GM23338 (cell line): ENCODE measurements at regions not wholly inside any gene's neighbourhood (a gene's known extent, or its start where the extent isn't known, plus 50 kb on each side); places are given as distances from the start of the nearest gene placed in this dataset.

ENCODE experiments used
- ATAC-seq: fragments of 200-7000 bp; cut with Tn5 transposase; 3 replicates; pipeline ENCODE4 v1.9.1; 2020
- DNase-seq: peaks from one replicate; pipeline ENCODE4 v3.0.0-alpha.2; 2015; ENCODE audit warnings: low spot score
- H2AFZ ChIP-seq: fragments of 200-600 bp; sonication (generic); 2 replicates; pipeline ENCODE4 v1.8.0; 2016; ENCODE audit warnings: antibody characterized with exemption, mild to moderate bottlenecking, moderate library complexity
- H3F3A ChIP-seq: fragments of 200-600 bp; sonication (generic); replicated peaks from 2 replicates; pipeline ENCODE4 v1.8.0; 2017; ENCODE audit warnings: antibody characterized with exemption, mixed run types, low read depth
- H3K27ac ChIP-seq: fragments of 200-600 bp; sonication (generic); 2 replicates; pipeline ENCODE4 v1.6.1; 2016; ENCODE audit warnings: low read depth
- H3K27me3 ChIP-seq: fragments of 200-600 bp; sonication (generic); 2 replicates; pipeline ENCODE4 v1.8.0; 2016; ENCODE audit warnings: mild to moderate bottlenecking, mixed run types, moderate library complexity; ENCODE audit not compliant: insufficient read depth
- H3K36me3 ChIP-seq: fragments of 200-600 bp; sonication (generic); 2 replicates; pipeline ENCODE4 v1.8.0; 2016; ENCODE audit warnings: mild to moderate bottlenecking; ENCODE audit not compliant: insufficient read depth
- H3K4me1 ChIP-seq: fragments of 200-600 bp; sonication (generic); 2 replicates; pipeline ENCODE4 v1.8.0; 2016; ENCODE audit warnings: mild to moderate bottlenecking, moderate library complexity; ENCODE audit not compliant: insufficient read depth
- H3K4me2 ChIP-seq: fragments of 200-600 bp; sonication (generic); 2 replicates; pipeline ENCODE4 v1.7.1; 2017; ENCODE audit warnings: mixed run types
- H3K4me3 ChIP-seq: fragments of 200-600 bp; sonication (generic); 2 replicates; pipeline ENCODE4 v1.6.1; 2016; ENCODE audit warnings: mixed run types
- H3K79me2 ChIP-seq: fragments of 200-600 bp; sonication (generic); replicated peaks from 2 replicates; pipeline ENCODE4 v1.8.0; 2017; ENCODE audit warnings: mild to moderate bottlenecking; ENCODE audit not compliant: insufficient read depth
- H3K9me2 ChIP-seq: fragments of 200-600 bp; sonication (generic); 2 replicates; pipeline ENCODE4 v1.8.0; 2017; ENCODE audit not compliant: insufficient read depth
- H4K20me1 ChIP-seq: fragments of 200-600 bp; sonication (generic); replicated peaks from 2 replicates; pipeline ENCODE4 v1.8.0; 2017; ENCODE audit warnings: mild to moderate bottlenecking; ENCODE audit not compliant: insufficient read depth
- H3K27ac Mint-ChIP-seq: 2 replicates; pipeline ENCODE4 v1.8.0; 2020; ENCODE audit warnings: inconsistent platforms, mild to moderate bottlenecking, moderate library complexity, mixed read lengths
- H3K27me3 Mint-ChIP-seq: 3 replicates; pipeline ENCODE4 v1.8.0; 2022; ENCODE audit warnings: low read depth, mild to moderate bottlenecking, moderate library complexity, mixed read lengths, inconsistent platforms; ENCODE audit not compliant: insufficient read depth, poor library complexity
- H3K36me3 Mint-ChIP-seq: 3 replicates; pipeline ENCODE4 v1.8.0; 2021; ENCODE audit warnings: low read depth, mild to moderate bottlenecking, inconsistent platforms, moderate library complexity, mixed read lengths
- H3K4me1 Mint-ChIP-seq: 3 replicates; pipeline ENCODE4 v1.8.0; 2020; ENCODE audit warnings: mild to moderate bottlenecking, inconsistent platforms, mixed read lengths
- H3K4me3 Mint-ChIP-seq: 3 replicates; pipeline ENCODE4 v1.8.0; 2021; ENCODE audit warnings: moderate library complexity, mild to moderate bottlenecking, inconsistent platforms, mixed read lengths
- H3K9me3 Mint-ChIP-seq: 3 replicates; pipeline ENCODE4 v1.8.0; 2020; ENCODE audit warnings: moderate library complexity, mild to moderate bottlenecking, inconsistent platforms, mixed read lengths
- CREB1 ChIP-seq: fragments of 250-450 bp; sonication (Bioruptor Pico); IDR thresholded peaks from 2 replicates; pipeline ENCODE4 v1.5.0; 2020; ENCODE audit warnings: low read depth, mild to moderate bottlenecking, moderate library complexity
- CTCF ChIP-seq, 2 experiments: fragments of 200-600 bp in 1 of 2; sonication (generic) in 1 of 2; conservative IDR thresholded peaks; 2 replicates each; pipeline versions ENCODE4 v1.5.1 to v1.6.1; 2016 to 2017; ENCODE audit warnings: antibody characterized with exemption in 2 of 2, low read depth in 2 of 2, mild to moderate bottlenecking in 2 of 2, moderate library complexity in 1 of 2
- EZH2 ChIP-seq: fragments of 200-600 bp; sonication (generic); IDR thresholded peaks from one replicate; pipeline ENCODE4 v1.8.0; 2017; ENCODE audit warnings: antibody characterized with exemption, mild to moderate bottlenecking, low read depth; ENCODE audit not compliant: unreplicated experiment
- EZH2phosphoT487 ChIP-seq: fragments of 200-600 bp; sonication (generic); IDR thresholded peaks from one replicate; pipeline ENCODE4 v1.8.1; 2018; ENCODE audit warnings: antibody characterized with exemption; ENCODE audit not compliant: unreplicated experiment
- JUNB ChIP-seq: IDR thresholded peaks from one replicate; pipeline ENCODE4 v1.6.1; 2016; ENCODE audit warnings: antibody characterized with exemption; ENCODE audit not compliant: unreplicated experiment
- NANOG ChIP-seq: IDR thresholded peaks from 2 replicates; pipeline ENCODE4 v1.6.1; 2016; ENCODE audit warnings: antibody characterized with exemption, borderline replicate concordance
- POLR2AphosphoS5 ChIP-seq: IDR thresholded peaks from 2 replicates; pipeline ENCODE4 v1.6.1; 2016; ENCODE audit warnings: antibody characterized with exemption, low read depth
- STAT1 ChIP-seq: IDR thresholded peaks from one replicate; pipeline ENCODE4 v1.6.1; 2016; ENCODE audit warnings: antibody characterized with exemption; ENCODE audit not compliant: unreplicated experiment
- ZNF114 ChIP-seq: fragments of 250-450 bp; sonication (Bioruptor Pico); IDR thresholded peaks from 2 replicates; pipeline ENCODE4 v1.5.0; 2020; ENCODE audit warnings: mild to moderate bottlenecking, moderate library complexity
- ZNF331 ChIP-seq: fragments of 250-450 bp; sonication (Bioruptor Pico); IDR thresholded peaks from 2 replicates; pipeline ENCODE4 v1.5.0; 2020; ENCODE audit warnings: low read depth, mild to moderate bottlenecking, moderate library complexity
- ZNF462 ChIP-seq: fragments of 250-450 bp; sonication (Bioruptor Pico); IDR thresholded peaks from 2 replicates; pipeline ENCODE4 v1.5.0; 2020; ENCODE audit warnings: mild to moderate bottlenecking, moderate library complexity
- TF ChIP-seq, protein P1 (sequence below): IDR thresholded peaks from one replicate; pipeline ENCODE4 v1.6.1; 2018; ENCODE audit warnings: antibody characterized with exemption; ENCODE audit not compliant: unreplicated experiment
- TF ChIP-seq, protein P2 (sequence below): IDR thresholded peaks from 2 replicates; pipeline ENCODE4 v1.6.1; 2016; ENCODE audit warnings: antibody characterized with exemption

GRCh38 chr1:87840767-87841166 is 512.1 kb downstream of the LMO4 start (continued):
- TF ChIP-seq EZH2 (no peak), JUNB (no peak), EZH2phosphoT487 (no peak)

DNA sequence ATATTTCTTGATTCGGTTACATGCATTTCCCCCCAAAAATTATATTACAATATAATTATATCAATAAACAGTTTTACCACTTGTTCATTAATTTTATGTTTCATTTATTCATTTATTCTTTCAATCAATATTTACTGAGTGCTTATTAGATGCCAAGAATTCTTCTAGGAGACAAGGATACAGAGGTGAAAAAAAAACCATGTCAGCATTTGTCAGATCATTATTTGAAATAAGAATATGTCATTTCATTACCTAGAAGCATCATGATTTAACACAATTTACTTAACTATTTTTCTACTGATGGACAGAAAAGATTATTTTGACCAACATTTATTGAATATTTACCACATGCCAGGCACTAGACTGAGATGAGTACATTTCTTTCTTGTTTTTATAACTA is 512.7 kb downstream of the LMO4 start:
- H3K4me2 ChIP-seq = no peak overlapping the region
- H3K9me3 Mint-ChIP-seq = no peaks in the 10 kb centered on the region
- H3K27ac ChIP-seq = no peak overlapping the region
- H3K27ac Mint-ChIP-seq = no peak overlapping the region
- no peaks in the 10 kb centered on the region for H3F3A ChIP-seq
- H3K4me3 Mint-ChIP-seq = no peak overlapping the region
- no peaks in the 10 kb centered on the region; the same call in 1 of the 2 replicates for H3K9me2 ChIP-seq
- ATAC-seq = no peak
- no peak overlapping the region for H3K4me3 ChIP-seq
- H3K4me1 Mint-ChIP-seq = no peaks in the 10 kb centered on the region
- peaks cover 2% of the 10 kb centered on the region for H3K27me3 Mint-ChIP-seq
- H3K27me3 ChIP-seq = no peaks in the 10 kb centered on the region
- H3K36me3 ChIP-seq = no peaks in the 10 kb centered on the region
- H3K36me3 Mint-ChIP-seq = no peaks in the 10 kb centered on the region
- H4K20me1 ChIP-seq = no peaks in the 10 kb centered on the region
- H3K79me2 ChIP-seq = no peaks in the 10 kb centered on the region
- TF ChIP-seq EZH2 = no peak
- TF ChIP-seq ZNF114 (CRISPR knock-in tag) = no peak
- no peak for TF ChIP-seq ZNF331 (CRISPR knock-in tag)
- no peak for TF ChIP-seq STAT1
- TF ChIP-seq POLR2AphosphoS5 = no peak
- TF ChIP-seq JUNB = no peak
- no peak for TF ChIP-seq CREB1 (CRISPR knock-in tag)
- TF ChIP-seq, protein P1, sequence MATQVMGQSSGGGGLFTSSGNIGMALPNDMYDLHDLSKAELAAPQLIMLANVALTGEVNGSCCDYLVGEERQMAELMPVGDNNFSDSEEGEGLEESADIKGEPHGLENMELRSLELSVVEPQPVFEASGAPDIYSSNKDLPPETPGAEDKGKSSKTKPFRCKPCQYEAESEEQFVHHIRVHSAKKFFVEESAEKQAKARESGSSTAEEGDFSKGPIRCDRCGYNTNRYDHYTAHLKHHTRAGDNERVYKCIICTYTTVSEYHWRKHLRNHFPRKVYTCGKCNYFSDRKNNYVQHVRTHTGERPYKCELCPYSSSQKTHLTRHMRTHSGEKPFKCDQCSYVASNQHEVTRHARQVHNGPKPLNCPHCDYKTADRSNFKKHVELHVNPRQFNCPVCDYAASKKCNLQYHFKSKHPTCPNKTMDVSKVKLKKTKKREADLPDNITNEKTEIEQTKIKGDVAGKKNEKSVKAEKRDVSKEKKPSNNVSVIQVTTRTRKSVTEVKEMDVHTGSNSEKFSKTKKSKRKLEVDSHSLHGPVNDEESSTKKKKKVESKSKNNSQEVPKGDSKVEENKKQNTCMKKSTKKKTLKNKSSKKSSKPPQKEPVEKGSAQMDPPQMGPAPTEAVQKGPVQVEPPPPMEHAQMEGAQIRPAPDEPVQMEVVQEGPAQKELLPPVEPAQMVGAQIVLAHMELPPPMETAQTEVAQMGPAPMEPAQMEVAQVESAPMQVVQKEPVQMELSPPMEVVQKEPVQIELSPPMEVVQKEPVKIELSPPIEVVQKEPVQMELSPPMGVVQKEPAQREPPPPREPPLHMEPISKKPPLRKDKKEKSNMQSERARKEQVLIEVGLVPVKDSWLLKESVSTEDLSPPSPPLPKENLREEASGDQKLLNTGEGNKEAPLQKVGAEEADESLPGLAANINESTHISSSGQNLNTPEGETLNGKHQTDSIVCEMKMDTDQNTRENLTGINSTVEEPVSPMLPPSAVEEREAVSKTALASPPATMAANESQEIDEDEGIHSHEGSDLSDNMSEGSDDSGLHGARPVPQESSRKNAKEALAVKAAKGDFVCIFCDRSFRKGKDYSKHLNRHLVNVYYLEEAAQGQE = no peak
- no peak for TF ChIP-seq CTCF (conservative IDR thresholded peaks at IDR 0.05; ENCODE audit: low read depth in 2 of 2)
- TF ChIP-seq, protein P2, sequence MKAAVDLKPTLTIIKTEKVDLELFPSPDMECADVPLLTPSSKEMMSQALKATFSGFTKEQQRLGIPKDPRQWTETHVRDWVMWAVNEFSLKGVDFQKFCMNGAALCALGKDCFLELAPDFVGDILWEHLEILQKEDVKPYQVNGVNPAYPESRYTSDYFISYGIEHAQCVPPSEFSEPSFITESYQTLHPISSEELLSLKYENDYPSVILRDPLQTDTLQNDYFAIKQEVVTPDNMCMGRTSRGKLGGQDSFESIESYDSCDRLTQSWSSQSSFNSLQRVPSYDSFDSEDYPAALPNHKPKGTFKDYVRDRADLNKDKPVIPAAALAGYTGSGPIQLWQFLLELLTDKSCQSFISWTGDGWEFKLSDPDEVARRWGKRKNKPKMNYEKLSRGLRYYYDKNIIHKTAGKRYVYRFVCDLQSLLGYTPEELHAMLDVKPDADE = no peak
- TF ChIP-seq NANOG = no peak
- TF ChIP-seq ZNF462 = no peak
- TF ChIP-seq EZH2phosphoT487 = no peak
- DNase-seq = no peak
- no peak overlapping the region for H2AFZ ChIP-seq
- H3K4me1 ChIP-seq = no peaks in the 10 kb centered on the region
